ENCODE measurements at regions not wholly inside any gene's neighbourhood (a gene's known extent, or its start where the extent isn't known, plus 50 kb on each side); places are given as distances from the start of the nearest gene placed in this dataset.

DNA sequence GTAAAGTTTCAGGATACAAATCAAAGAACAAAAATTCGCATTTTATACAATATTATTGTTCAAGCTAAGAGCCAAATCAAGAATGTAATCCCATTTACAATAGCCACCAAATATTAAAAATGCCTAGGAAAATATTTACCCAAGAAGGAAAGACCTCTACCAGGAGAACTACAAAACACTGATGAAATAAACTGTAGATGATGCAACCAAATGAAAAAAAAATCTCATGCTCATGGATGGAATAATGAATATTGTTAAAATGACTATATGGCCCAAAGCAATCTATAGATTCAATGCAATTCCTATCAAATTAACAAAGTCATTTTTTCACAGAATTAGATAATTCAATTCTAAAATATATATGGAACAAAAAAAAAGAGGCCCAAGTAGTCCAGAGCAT, 708.8 kb upstream of the MAN1A1 start:
- H3K4me3 ChIP-seq: no peak overlapping the region
- intact Hi-C loops (cut with DNase I): no loop called here

DNA sequence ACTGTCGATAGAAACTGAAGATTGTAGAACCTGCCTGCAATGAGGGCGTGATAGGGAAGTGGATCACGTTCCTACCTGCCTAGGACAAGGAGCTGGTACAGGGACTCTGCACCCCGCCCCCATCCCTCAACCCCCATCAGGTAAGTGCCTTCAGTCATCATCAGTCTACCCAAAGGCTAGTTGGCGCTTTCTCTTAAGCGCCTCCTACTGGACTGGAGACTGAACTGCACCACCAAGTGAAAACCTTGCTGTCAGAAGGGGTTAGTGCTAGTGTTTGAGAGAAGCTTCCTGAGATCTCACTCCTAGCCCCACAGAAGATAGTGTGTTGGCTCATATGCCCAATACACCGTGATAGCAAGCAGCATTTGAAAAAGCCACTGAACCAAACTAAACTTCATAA, 706.5 kb upstream of the MAN1A1 start:
- intact Hi-C loops (cut with DNase I): no loop called here
- no peak for DNase-seq
- ATAC-seq: peak; percentile 55
- no peaks in the 10 kb centered on the region for H3K9me3 ChIP-seq
- H3K27me3 ChIP-seq: no peaks in the 10 kb centered on the region
- H3K4me3 ChIP-seq: no peak overlapping the region
- no peaks in the 10 kb centered on the region for H3K4me1 ChIP-seq
- H3K27ac ChIP-seq: no peak overlapping the region
- no peaks in the 10 kb centered on the region for H3K36me3 ChIP-seq
- TF ChIP-seq, protein P1, sequence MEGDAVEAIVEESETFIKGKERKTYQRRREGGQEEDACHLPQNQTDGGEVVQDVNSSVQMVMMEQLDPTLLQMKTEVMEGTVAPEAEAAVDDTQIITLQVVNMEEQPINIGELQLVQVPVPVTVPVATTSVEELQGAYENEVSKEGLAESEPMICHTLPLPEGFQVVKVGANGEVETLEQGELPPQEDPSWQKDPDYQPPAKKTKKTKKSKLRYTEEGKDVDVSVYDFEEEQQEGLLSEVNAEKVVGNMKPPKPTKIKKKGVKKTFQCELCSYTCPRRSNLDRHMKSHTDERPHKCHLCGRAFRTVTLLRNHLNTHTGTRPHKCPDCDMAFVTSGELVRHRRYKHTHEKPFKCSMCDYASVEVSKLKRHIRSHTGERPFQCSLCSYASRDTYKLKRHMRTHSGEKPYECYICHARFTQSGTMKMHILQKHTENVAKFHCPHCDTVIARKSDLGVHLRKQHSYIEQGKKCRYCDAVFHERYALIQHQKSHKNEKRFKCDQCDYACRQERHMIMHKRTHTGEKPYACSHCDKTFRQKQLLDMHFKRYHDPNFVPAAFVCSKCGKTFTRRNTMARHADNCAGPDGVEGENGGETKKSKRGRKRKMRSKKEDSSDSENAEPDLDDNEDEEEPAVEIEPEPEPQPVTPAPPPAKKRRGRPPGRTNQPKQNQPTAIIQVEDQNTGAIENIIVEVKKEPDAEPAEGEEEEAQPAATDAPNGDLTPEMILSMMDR (IDR thresholded peaks at IDR 0.05): peak; percentile 29

More for the DNA sequence above, 708.8 kb upstream of the MAN1A1 start:
- ATAC-seq: no peak
- Histone ChIP-seq H3K9me3 (no peaks in the 10 kb centered on the region), H3K27ac (no peak overlapping the region), H3K4me1 (no peaks in the 10 kb centered on the region), H3K27me3 (no peaks in the 10 kb centered on the region), H3K36me3 (no peaks in the 10 kb centered on the region)
- DNase-seq: no peak
- TF ChIP-seq, protein P1 (IDR thresholded peaks at IDR 0.05): no peak

DNA sequence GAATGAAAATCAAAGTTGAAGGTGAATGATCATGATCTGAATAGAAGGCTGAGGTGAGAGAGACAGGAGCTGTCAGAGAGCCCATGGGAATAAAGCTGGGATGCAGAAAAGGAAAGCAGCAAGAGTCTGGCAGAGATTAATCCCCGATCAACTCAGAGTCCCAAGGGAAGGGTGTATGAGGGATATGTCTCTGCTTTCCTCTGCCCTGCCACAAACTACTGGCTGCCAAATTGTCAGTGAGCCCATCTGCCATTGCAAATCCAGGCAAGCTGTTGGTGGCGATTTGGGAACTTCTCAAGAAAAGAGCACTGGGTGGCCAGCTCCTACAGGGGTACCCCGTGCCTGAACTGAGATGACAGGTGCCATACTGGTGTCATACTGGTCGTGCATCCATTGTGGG, 705.5 kb upstream of the MAN1A1 start:
- ATAC-seq (peak; percentile 30), DNase-seq (no peak)
- Histone ChIP-seq H3K4me3 (no peak overlapping the region), H3K36me3 (no peaks in the 10 kb centered on the region), H3K4me1 (no peaks in the 10 kb centered on the region), H3K27me3 (no peaks in the 10 kb centered on the region), H3K9me3 (no peaks in the 10 kb centered on the region), H3K27ac (no peak overlapping the region)
- intact Hi-C loops (cut with DNase I): no loop called here
- TF ChIP-seq, protein P1 (IDR thresholded peaks at IDR 0.05): no peak

DNA sequence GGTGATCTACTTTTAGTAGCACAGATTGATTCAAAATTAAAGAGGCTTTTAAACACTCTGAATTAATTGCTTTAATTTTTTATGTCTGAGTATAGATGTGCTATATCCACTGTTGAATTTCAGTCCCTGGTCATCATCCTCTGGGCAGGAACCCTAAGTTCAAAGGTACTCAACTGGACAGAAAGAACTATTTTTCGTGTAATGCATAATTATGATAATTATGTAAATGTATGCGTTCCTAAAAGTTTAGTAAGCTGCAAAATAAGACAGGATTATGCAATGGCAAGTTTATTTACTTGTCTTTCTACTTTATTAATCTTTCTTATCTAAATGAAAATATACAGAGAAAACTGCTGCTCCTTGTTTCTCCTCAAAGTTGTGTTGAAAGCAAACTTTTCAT, 690.1 kb upstream of the MAN1A1 start:
- no peak for ATAC-seq
- TF ChIP-seq, protein P1 (IDR thresholded peaks at IDR 0.05): no peak
- intact Hi-C loops (cut with DNase I): no loop called here
- Histone ChIP-seq H3K4me3 (no peak overlapping the region), H3K9me3 (no peaks in the 10 kb centered on the region), H3K36me3 (no peaks in the 10 kb centered on the region), H3K4me1 (no peaks in the 10 kb centered on the region), H3K27me3 (no peaks in the 10 kb centered on the region), H3K27ac (no peak overlapping the region)
- DNase-seq: no peak

DNA sequence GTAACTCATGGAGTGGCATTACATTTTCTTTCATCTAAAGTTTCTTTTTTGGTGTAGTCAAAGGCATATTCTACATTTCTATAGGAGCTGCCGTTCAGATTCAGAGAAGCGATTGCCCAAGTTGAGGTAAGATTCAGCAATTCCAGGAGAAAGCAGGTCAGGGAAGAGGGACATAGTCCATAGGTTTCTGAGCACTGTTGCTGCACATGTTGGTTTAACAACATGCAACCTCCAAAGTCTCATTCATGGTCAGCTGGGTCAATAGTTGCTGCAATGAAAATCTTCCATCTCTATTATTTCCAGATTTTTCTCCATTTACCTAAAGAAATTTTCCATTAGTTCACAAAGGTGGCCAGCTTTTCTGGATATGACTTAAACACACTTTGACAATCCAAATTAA, 682.3 kb upstream of the MAN1A1 start:
- intact Hi-C loops (cut with DNase I): no loop called here
- ATAC-seq: no peak
- DNase-seq: no peak
- Histone ChIP-seq H3K36me3 (no peaks in the 10 kb centered on the region), H3K9me3 (no peaks in the 10 kb centered on the region), H3K27me3 (no peaks in the 10 kb centered on the region), H3K4me3 (no peak overlapping the region), H3K27ac (no peak overlapping the region), H3K4me1 (no peaks in the 10 kb centered on the region)
- TF ChIP-seq, protein P1 (IDR thresholded peaks at IDR 0.05): no peak

DNA sequence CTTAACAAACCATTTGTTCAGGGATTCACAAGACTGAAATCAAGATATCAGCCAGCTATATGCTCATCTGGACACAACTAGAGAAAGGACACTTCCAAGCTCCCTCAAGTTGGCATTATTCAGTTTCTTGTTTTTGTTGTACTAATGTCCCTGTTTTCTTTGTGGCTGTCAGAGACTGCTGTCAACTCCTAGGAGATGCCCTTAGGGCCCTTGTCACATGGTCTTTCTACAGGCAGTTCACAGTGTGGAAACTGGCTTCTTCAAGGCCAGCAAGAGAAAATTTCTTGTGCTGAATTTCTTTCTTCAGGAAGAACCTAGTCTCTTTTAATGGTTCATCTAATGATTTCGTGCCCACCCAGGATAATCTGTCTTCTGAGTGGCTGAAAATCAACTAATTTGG, 677.2 kb upstream of the MAN1A1 start:
- Histone ChIP-seq H3K4me3 (no peak overlapping the region), H3K27me3 (no peaks in the 10 kb centered on the region), H3K4me1 (no peaks in the 10 kb centered on the region), H3K36me3 (no peaks in the 10 kb centered on the region), H3K27ac (no peak overlapping the region), H3K9me3 (no peaks in the 10 kb centered on the region)
- intact Hi-C loops (cut with DNase I): no loop called here
- TF ChIP-seq, protein P1 (IDR thresholded peaks at IDR 0.05): no peak
- ATAC-seq: no peak
- no peak for DNase-seq

All from upper lobe of right lung (tissue), 1 donor.